ENCODE measurements at regions not wholly inside any gene's neighbourhood (a gene's known extent, or its start where the extent isn't known, plus 50 kb on each side); places are given as distances from the start of the nearest gene placed in this dataset.

DNA sequence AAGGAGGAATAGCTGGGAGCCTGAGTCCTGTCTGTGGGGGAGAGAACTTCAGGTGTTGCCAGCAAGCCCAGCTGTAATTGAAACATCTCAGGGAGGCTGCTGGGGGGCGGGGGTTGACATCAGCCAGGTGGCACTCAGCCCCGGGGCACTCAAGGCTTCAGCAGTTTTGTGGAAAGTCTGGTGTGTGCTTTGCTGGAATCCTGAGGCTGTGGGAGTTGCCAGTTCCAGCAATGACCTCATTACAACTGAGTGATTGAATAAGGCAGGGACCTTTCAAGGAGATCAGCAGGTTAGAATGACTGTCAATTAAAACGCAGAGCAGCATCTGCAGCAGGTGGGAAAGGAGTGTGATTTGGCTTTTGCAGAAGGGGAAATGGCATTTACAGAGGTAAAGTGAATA lies 75.7 kb downstream of the FAM43A start:
- DNase-seq: no peak

DNA sequence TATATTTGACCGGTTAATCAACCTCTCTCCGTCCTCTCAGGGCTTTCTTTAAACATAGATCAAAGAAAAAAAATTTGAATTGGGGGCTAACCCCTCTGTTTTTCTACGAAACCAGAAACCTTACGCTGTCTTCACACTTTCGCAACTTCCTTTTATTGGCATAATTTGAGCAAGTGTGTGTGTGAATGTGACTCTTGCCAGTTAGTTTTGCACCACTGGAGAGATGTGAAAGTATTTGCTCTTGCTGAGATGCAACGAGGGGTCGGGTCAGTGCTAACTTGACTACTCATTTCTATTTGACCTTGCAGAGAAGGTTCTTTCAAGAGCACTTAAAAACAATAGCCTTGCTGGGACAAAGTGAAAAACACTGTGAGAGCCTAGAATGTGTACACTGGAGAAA lies 81.2 kb downstream of the FAM43A start:
- Histone ChIP-seq H3K4me1 (ENCODE audit: insufficient read depth, low read length) (peaks cover 19% of the 10 kb centered on the region), H2AFZ (ENCODE audit: low read depth, low read length) (no peak overlapping the region), H3K4me2 (ENCODE audit: insufficient read depth, low read length) (no peak overlapping the region), H3K36me3 (ENCODE audit: insufficient read depth, low read length) (no peaks in the 10 kb centered on the region), H3K79me2 (ENCODE audit: insufficient read depth, low read length) (no peaks in the 10 kb centered on the region), H3K4me3 (ENCODE audit: low read depth in 1 of 2, low read length in 2 of 2) (no peak overlapping the region), H3K9ac (ENCODE audit: low read depth, low read length) (no peak overlapping the region), H4K20me1 (ENCODE audit: insufficient read depth, low read length) (no peaks in the 10 kb centered on the region), H3K27ac (ENCODE audit: low read length) (no peak overlapping the region), H3K27me3 (ENCODE audit: insufficient read depth, low read length, poor library complexity) (peaks cover 6% of the 10 kb centered on the region), H3K9me3 (ENCODE audit: insufficient read depth, low read length, severe bottlenecking) (no peaks in the 10 kb centered on the region)
- DNase-seq (no peak), ATAC-seq (ENCODE audit: insufficient read depth, low read depth) (no peak)
- TF ChIP-seq, protein P1, sequence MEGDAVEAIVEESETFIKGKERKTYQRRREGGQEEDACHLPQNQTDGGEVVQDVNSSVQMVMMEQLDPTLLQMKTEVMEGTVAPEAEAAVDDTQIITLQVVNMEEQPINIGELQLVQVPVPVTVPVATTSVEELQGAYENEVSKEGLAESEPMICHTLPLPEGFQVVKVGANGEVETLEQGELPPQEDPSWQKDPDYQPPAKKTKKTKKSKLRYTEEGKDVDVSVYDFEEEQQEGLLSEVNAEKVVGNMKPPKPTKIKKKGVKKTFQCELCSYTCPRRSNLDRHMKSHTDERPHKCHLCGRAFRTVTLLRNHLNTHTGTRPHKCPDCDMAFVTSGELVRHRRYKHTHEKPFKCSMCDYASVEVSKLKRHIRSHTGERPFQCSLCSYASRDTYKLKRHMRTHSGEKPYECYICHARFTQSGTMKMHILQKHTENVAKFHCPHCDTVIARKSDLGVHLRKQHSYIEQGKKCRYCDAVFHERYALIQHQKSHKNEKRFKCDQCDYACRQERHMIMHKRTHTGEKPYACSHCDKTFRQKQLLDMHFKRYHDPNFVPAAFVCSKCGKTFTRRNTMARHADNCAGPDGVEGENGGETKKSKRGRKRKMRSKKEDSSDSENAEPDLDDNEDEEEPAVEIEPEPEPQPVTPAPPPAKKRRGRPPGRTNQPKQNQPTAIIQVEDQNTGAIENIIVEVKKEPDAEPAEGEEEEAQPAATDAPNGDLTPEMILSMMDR (IDR thresholded peaks at IDR 0.05; ENCODE audit: borderline replicate concordance, extremely low read depth, low read length, poor library complexity, severe bottlenecking): no peak
- TF ChIP-seq EZH2 (IDR thresholded peaks at IDR 0.05; ENCODE audit: borderline replicate concordance, low read depth, low read length, severe bottlenecking): no peak

More for the DNA sequence above, 75.7 kb downstream of the FAM43A start:
- H3K36me3 ChIP-seq (ENCODE audit: insufficient read depth, low read length): no peaks in the 10 kb centered on the region
- no peaks in the 10 kb centered on the region for H3K4me1 ChIP-seq (ENCODE audit: insufficient read depth, low read length)
- H3K9me3 ChIP-seq (ENCODE audit: insufficient read depth, low read length, severe bottlenecking): no peaks in the 10 kb centered on the region
- H2AFZ ChIP-seq (ENCODE audit: low read depth, low read length): no peak overlapping the region
- no peak overlapping the region for H3K27ac ChIP-seq (ENCODE audit: low read length)
- TF ChIP-seq EZH2 (IDR thresholded peaks at IDR 0.05; ENCODE audit: borderline replicate concordance, low read depth, low read length, severe bottlenecking): no peak
- TF ChIP-seq, protein P1 (IDR thresholded peaks at IDR 0.05; ENCODE audit: borderline replicate concordance, extremely low read depth, low read length, poor library complexity, severe bottlenecking): no peak
- no peak for ATAC-seq (ENCODE audit: insufficient read depth, low read depth)
- no peaks in the 10 kb centered on the region for H3K79me2 ChIP-seq (ENCODE audit: insufficient read depth, low read length)
- no peak overlapping the region for H3K9ac ChIP-seq (ENCODE audit: low read depth, low read length)
- peaks cover 23% of the 10 kb centered on the region for H3K27me3 ChIP-seq (ENCODE audit: insufficient read depth, low read length, poor library complexity)
- H3K4me2 ChIP-seq (ENCODE audit: insufficient read depth, low read length): no peak overlapping the region
- peaks cover 2% of the 10 kb centered on the region; the same call in 1 of the 2 replicates for H4K20me1 ChIP-seq (ENCODE audit: insufficient read depth, low read length)
- H3K4me3 ChIP-seq (ENCODE audit: low read depth in 1 of 2, low read length in 2 of 2): no peak overlapping the region

DNA sequence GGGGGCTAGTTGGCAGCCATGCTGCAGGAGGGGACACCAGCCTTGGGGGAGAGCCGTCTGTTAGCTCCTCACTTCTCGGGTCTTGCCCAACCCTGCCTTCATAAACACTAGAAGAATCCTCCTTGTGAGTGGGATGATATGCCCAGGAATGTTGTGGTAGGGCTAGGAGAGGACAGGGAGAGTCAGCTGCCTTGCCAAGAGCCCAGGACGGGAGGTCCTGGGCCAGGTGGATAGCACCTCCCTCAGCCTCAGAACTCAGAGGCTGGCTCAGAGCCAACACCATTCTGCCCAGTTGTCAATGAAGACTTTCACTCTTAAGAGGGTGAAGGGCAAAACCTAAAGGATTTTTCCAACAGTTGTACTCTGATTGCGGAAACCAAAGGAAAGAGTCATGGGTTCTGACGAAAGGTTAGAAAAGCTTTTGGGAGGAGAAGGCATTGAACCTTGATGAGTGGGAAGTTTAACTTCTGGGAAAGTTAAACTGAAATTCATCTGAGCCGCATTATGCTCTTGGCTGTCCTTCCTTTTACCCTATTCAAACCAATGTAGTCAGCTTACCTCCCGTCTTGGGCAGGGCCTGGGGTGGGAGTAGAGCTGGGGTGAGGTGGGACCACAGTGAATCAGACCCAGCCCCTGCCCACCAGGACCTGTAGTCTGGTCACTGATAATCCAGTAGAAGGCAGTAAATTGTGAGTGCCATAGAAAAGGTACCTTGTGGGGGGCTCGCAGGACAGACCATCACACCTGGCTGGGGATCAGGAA lies 81.9 kb downstream of the FAM43A start:
- DNase-seq (no peak), ATAC-seq (ENCODE audit: insufficient read depth, low read depth) (no peak)
- no peaks in the 10 kb centered on the region for H3K79me2 ChIP-seq (ENCODE audit: insufficient read depth, low read length)
- 0 out of 2 replicates have a peak overlapping the region, but pooled peaks have one; percentile 82 for H2AFZ ChIP-seq (ENCODE audit: low read depth, low read length)
- no peaks in the 10 kb centered on the region for H3K9me3 ChIP-seq (ENCODE audit: insufficient read depth, low read length, severe bottlenecking)
- peaks cover 2% of the 10 kb centered on the region for H3K27me3 ChIP-seq (ENCODE audit: insufficient read depth, low read length, poor library complexity)
- no peak overlapping the region for H3K9ac ChIP-seq (ENCODE audit: low read depth, low read length)
- no peaks in the 10 kb centered on the region for H4K20me1 ChIP-seq (ENCODE audit: insufficient read depth, low read length)
- TF ChIP-seq, protein P1 (IDR thresholded peaks at IDR 0.05; ENCODE audit: borderline replicate concordance, extremely low read depth, low read length, poor library complexity, severe bottlenecking): no peak
- no peak for TF ChIP-seq EZH2 (IDR thresholded peaks at IDR 0.05; ENCODE audit: borderline replicate concordance, low read depth, low read length, severe bottlenecking)
- no peak overlapping the region for H3K4me3 ChIP-seq (ENCODE audit: low read depth in 1 of 2, low read length in 2 of 2)
- peaks cover 19% of the 10 kb centered on the region for H3K4me1 ChIP-seq (ENCODE audit: insufficient read depth, low read length)
- no peak overlapping the region for H3K27ac ChIP-seq (ENCODE audit: low read length)
- H3K36me3 ChIP-seq (ENCODE audit: insufficient read depth, low read length): no peaks in the 10 kb centered on the region
- 0 out of 2 replicates have a peak overlapping the region, but pooled peaks have one; percentile 87 for H3K4me2 ChIP-seq (ENCODE audit: insufficient read depth, low read length)
